Keratinocyte (primary cell): ENCODE measurements at regions not wholly inside any gene's neighbourhood (a gene's known extent, or its start where the extent isn't known, plus 50 kb on each side); places are given as distances from the start of the nearest gene placed in this dataset.

Source experiments
- DNase-seq: peaks from one replicate; pipeline ENCODE4 v3.0.0-alpha.2; 2011; ENCODE audit warnings: low read depth, missing footprints, low spot score
- FAIRE-seq: peaks from 2 replicates; lab custom pipeline; 2011; peaks lifted over from hg19 to GRCh38; lab: Jason Lieb, UNC
- H2AFZ ChIP-seq: 2 replicates; pipeline ENCODE4 v1.6.0; 2012; ENCODE audit warnings: low read length, control low read depth, inconsistent platforms; ENCODE audit not compliant: control insufficient read depth
- H3K27ac ChIP-seq: 2 replicates; pipeline ENCODE4 v1.5.1; 2011; ENCODE audit warnings: low read length; ENCODE audit not compliant: control insufficient read depth, insufficient read depth
- H3K27me3 ChIP-seq: 3 replicates; pipeline ENCODE4 v1.6.0; 2011; ENCODE audit warnings: low read length; ENCODE audit not compliant: control insufficient read depth, insufficient read depth; ENCODE audit errors: extremely low read depth
- H3K36me3 ChIP-seq, 2 experiments: 2 replicates in 1 of 2; 3 replicates in 1 of 2; pipeline ENCODE4 v1.5.1; 2011; ENCODE audit warnings: low read length in 2 of 2, mild to moderate bottlenecking in 1 of 2; ENCODE audit not compliant: control insufficient read depth in 2 of 2, insufficient read depth in 2 of 2; ENCODE audit errors: extremely low read depth in 1 of 2
- H3K4me1 ChIP-seq: 3 replicates; pipeline ENCODE4 v1.5.1; 2011; ENCODE audit warnings: low read length; ENCODE audit not compliant: control insufficient read depth, insufficient read depth; ENCODE audit errors: extremely low read depth
- H3K4me2 ChIP-seq: 3 replicates; pipeline ENCODE4 v1.6.0; 2011; ENCODE audit warnings: low read depth, low read length; ENCODE audit not compliant: control insufficient read depth, insufficient read depth; ENCODE audit errors: extremely low read depth
- H3K4me3 ChIP-seq, 3 experiments: fragments of 200-600 bp in 1 of 3; sonication (generic) in 1 of 3; 2 replicates in 2 of 3; 3 replicates in 1 of 3; pipeline ENCODE4 v1.5.1; 2011 to 2016; ENCODE audit warnings: low read length in 3 of 3, mild to moderate bottlenecking in 3 of 3, control low read depth in 2 of 3, inconsistent platforms in 1 of 3, low read depth in 1 of 3, mixed read lengths in 1 of 3, mixed run types in 1 of 3, moderate library complexity in 1 of 3; ENCODE audit not compliant: control insufficient read depth in 2 of 3, insufficient read depth in 2 of 3; ENCODE audit errors: extremely low read depth in 1 of 3
- H3K79me2 ChIP-seq: 2 replicates; pipeline ENCODE4 v1.6.0; 2012; ENCODE audit warnings: low read length; ENCODE audit not compliant: control insufficient read depth, insufficient read depth
- H3K9ac ChIP-seq: 3 replicates; pipeline ENCODE4 v1.6.0; 2011; ENCODE audit warnings: low read length; ENCODE audit not compliant: control insufficient read depth, insufficient read depth; ENCODE audit errors: extremely low read depth
- H3K9me1 ChIP-seq: 3 replicates; pipeline ENCODE4 v1.6.0; 2011; ENCODE audit warnings: low read length; ENCODE audit not compliant: control insufficient read depth, insufficient read depth; ENCODE audit errors: extremely low read depth
- H3K9me3 ChIP-seq: 2 replicates; pipeline ENCODE4 v1.5.1; 2012; ENCODE audit warnings: low read depth, low read length; ENCODE audit not compliant: control insufficient read depth
- H4K20me1 ChIP-seq: 3 replicates; pipeline ENCODE4 v1.6.0; 2011; ENCODE audit warnings: low read length; ENCODE audit not compliant: control insufficient read depth, insufficient read depth; ENCODE audit errors: extremely low read depth
- EZH2 ChIP-seq: IDR thresholded peaks from one replicate; pipeline ENCODE4 v1.6.1; 2012; ENCODE audit warnings: inconsistent platforms, mild to moderate bottlenecking, low read length, moderate library complexity
- dilution Hi-C: fragments of 300-500 bp; cut with MboI; formaldehyde crosslinking; loops from one replicate; pipeline ENCODE4 v1.7.0; 2020; ENCODE audit warnings: low sequenced_read_pairs; ENCODE audit not compliant: extremely low pct_ligation_motif_present
- TF ChIP-seq, protein P1 (sequence below), 3 experiments: IDR thresholded peaks in 1 of 3; conservative IDR thresholded peaks in 1 of 3; optimal IDR thresholded peaks in 1 of 3; 2 replicates in 2 of 3; 3 replicates in 1 of 3; pipeline versions ENCODE3 to v1.5.1; 2011; ENCODE audit warnings: low read length in 3 of 3, mild to moderate bottlenecking in 3 of 3, moderate library complexity in 2 of 3, control low read depth in 1 of 3, inconsistent platforms in 1 of 3; ENCODE audit not compliant: insufficient read depth in 2 of 3; ENCODE audit errors: extremely low read depth in 1 of 3

DNA sequence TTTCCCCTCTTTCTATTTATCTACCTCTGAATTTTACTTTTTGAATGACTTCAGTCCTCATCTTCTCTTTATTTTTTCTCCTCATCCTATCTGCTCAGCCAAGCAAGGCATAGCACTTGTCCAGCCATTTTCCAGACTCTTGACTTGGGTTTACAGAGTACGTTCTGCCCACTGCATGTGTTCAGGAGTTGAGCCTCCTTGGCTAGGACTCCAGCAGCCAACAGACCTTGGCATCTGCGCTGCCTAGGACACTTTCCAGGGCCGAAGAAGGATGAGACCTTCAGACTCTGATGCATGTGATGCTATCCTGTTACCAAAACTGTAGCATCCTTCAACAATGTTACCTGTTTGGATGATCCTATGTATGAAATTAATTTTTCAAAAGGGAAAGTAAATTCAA, 59.7 kb downstream of the HES1 start:
- no peak overlapping the region for H3K4me2 ChIP-seq
- H3K9ac ChIP-seq = no peak overlapping the region
- no peaks in the 10 kb centered on the region for H3K9me3 ChIP-seq
- no peaks in the 10 kb centered on the region for H3K4me1 ChIP-seq
- H3K79me2 ChIP-seq = no peaks in the 10 kb centered on the region
- DNase-seq (no peak), FAIRE-seq (no peak)
- no peaks in the 10 kb centered on the region for H3K36me3 ChIP-seq
- dilution Hi-C loops = no loop called here
- no peaks in the 10 kb centered on the region for H4K20me1 ChIP-seq
- no peak overlapping the region for H2AFZ ChIP-seq
- TF ChIP-seq EZH2 = no peak
- H3K4me3 ChIP-seq = no peak overlapping the region
- no peaks in the 10 kb centered on the region for H3K9me1 ChIP-seq
- no peak overlapping the region for H3K27ac ChIP-seq
- peaks cover 9% of the 10 kb centered on the region for H3K27me3 ChIP-seq

DNA sequence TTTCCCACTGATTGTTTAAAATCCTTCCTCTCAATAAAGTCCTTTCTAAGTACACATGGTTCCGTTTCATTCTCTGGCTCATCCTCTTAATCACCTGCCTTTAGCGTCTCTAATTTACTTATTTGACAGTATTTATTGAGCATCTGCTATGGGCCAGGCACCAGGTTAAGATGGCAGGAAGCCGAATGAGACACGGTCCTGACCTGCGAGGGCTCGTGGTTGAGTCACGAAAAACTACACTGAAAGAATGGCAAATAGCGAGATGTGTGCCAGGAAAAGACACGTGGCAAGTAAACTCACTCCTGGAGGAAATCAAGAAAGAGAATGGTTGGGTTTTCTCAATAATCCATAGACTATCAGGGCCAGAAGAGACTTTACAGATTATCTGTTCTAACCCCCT, 60.9 kb downstream of the HES1 start:
- Histone ChIP-seq H3K9ac (no peak overlapping the region), H3K79me2 (no peaks in the 10 kb centered on the region), H2AFZ (no peak overlapping the region), H3K4me1 (no peaks in the 10 kb centered on the region), H3K4me2 (no peak overlapping the region), H4K20me1 (no peaks in the 10 kb centered on the region), H3K27me3 (peaks cover 9% of the 10 kb centered on the region), H3K9me1 (no peaks in the 10 kb centered on the region), H3K36me3 (no peaks in the 10 kb centered on the region), H3K4me3 (no peak overlapping the region), H3K9me3 (no peaks in the 10 kb centered on the region), H3K27ac (no peak overlapping the region)
- dilution Hi-C loops = no loop called here
- TF ChIP-seq, protein P1, sequence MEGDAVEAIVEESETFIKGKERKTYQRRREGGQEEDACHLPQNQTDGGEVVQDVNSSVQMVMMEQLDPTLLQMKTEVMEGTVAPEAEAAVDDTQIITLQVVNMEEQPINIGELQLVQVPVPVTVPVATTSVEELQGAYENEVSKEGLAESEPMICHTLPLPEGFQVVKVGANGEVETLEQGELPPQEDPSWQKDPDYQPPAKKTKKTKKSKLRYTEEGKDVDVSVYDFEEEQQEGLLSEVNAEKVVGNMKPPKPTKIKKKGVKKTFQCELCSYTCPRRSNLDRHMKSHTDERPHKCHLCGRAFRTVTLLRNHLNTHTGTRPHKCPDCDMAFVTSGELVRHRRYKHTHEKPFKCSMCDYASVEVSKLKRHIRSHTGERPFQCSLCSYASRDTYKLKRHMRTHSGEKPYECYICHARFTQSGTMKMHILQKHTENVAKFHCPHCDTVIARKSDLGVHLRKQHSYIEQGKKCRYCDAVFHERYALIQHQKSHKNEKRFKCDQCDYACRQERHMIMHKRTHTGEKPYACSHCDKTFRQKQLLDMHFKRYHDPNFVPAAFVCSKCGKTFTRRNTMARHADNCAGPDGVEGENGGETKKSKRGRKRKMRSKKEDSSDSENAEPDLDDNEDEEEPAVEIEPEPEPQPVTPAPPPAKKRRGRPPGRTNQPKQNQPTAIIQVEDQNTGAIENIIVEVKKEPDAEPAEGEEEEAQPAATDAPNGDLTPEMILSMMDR (optimal IDR thresholded peaks at IDR 0.05 in 1 of 3, IDR thresholded peaks at IDR 0.05 in 1 of 3, conservative IDR thresholded peaks at IDR 0.05 in 1 of 3; ENCODE audit: extremely low read depth in 1 of 3, insufficient read depth in 2 of 3, low read length in 3 of 3) = no peak
- TF ChIP-seq EZH2 = no peak
- FAIRE-seq (no peak), DNase-seq (no peak)

DNA sequence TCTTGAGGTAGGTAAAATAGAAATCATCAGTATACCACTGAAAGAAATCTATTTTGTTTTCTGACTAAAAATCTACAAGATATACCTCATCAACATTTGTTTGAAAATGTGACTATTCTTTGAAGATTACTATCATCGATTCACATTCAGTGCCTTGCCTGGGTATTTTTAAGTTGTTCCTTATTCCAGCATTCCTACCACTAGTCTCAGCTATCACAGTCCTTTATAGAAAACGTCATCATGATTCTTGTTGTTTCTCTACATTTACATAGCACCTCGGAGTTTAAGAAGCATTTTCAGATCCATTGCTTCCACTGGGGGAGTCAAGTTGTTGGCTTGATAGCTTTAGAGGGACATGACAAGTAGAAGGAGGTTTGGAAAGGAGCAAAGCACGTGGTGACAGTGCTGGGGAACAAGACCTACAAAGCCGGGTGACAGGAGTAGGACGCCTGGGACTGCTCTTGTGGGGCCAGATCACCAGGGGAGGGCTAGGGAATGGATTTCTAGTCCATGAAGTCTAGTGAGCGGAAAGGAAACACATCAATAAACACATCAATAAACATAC, 61.5 kb downstream of the HES1 start:
- FAIRE-seq = no peak
- no peak overlapping the region for H3K9ac ChIP-seq
- H2AFZ ChIP-seq = no peak overlapping the region
- no peaks in the 10 kb centered on the region for H3K4me1 ChIP-seq
- dilution Hi-C loops = no loop called here
- no peak overlapping the region for H3K4me3 ChIP-seq
- H3K27me3 ChIP-seq = peaks cover 9% of the 10 kb centered on the region
- H3K4me2 ChIP-seq = no peak overlapping the region
- no peaks in the 10 kb centered on the region for H4K20me1 ChIP-seq
- H3K9me3 ChIP-seq = no peaks in the 10 kb centered on the region
- no peak for DNase-seq
- H3K79me2 ChIP-seq = no peaks in the 10 kb centered on the region
- no peaks in the 10 kb centered on the region for H3K36me3 ChIP-seq
- H3K27ac ChIP-seq = no peak overlapping the region
- TF ChIP-seq EZH2 = no peak
- TF ChIP-seq, protein P1 (optimal IDR thresholded peaks at IDR 0.05 in 1 of 3, IDR thresholded peaks at IDR 0.05 in 1 of 3, conservative IDR thresholded peaks at IDR 0.05 in 1 of 3; ENCODE audit: extremely low read depth in 1 of 3, insufficient read depth in 2 of 3, low read length in 3 of 3) = no peak
- H3K9me1 ChIP-seq = no peaks in the 10 kb centered on the region
